ENCODE measurements at regions not wholly inside any gene's neighbourhood (a gene's known extent, or its start where the extent isn't known, plus 50 kb on each side); places are given as distances from the start of the nearest gene placed in this dataset.
"Not testable (repeated sequence)": the region's sequence is repeated elsewhere in the genome, so short reads cannot be mapped to it uniquely, and the experiment has no call there.

DNA sequence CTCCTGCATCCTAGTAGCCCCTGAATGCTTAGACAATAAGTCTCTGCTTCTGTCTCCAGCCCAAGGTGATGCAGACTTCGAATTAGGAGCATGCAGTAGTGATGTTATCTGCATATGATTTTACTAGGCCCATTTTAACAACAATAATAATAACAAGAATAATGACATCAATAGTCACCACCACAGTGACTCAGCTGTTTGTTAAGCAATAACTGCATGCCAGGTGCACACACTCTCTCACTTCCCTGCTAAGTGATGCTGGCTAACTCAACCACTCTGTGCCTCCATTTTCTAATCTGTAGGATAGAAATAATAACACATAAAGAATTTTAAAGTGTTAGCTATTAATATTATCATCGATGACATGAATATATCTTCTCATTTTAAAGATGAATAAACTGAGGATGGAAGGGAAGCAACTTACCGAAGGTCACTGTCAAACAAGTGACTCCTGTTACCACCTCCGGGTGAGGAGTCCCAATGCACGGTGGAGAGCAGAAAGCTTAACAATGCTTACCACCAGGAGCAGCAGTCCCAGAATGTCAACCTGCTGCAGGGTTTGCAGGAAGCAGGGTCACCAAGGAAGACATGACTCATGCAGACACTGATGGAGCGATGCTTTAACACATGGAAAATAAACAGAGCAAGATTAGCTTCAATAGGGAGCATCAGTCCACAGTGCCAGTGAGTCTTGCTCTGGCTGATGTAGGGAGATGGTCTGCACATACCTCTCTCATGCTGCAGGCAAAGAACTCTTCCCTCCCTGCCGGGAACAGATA lies 290.2 kb downstream of the SPATA17 start:
- DNase-seq (ENCODE audit: low spot score) = no peak

DNA sequence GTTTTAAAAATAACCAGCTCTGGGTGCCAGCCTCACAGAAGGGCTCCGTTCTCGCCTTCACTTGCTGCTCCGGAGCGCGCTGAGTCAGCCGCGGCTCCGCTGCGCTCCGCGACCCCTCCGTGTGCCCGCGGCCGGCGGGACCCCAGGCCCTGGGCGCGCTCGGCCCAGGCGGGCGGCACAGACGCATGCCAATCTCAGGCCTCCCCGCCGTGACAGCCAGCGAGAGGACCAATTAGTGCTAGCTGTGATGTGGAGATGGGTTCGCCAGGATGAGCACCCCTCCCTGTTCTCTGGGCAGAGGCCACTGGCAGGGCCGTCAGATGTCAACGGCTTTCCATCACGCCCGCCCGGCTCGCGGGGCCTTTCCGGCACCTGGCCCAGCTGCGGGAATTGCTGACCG lies 293.8 kb downstream of the SPATA17 start:
- no peak for DNase-seq (ENCODE audit: low spot score)

DNA sequence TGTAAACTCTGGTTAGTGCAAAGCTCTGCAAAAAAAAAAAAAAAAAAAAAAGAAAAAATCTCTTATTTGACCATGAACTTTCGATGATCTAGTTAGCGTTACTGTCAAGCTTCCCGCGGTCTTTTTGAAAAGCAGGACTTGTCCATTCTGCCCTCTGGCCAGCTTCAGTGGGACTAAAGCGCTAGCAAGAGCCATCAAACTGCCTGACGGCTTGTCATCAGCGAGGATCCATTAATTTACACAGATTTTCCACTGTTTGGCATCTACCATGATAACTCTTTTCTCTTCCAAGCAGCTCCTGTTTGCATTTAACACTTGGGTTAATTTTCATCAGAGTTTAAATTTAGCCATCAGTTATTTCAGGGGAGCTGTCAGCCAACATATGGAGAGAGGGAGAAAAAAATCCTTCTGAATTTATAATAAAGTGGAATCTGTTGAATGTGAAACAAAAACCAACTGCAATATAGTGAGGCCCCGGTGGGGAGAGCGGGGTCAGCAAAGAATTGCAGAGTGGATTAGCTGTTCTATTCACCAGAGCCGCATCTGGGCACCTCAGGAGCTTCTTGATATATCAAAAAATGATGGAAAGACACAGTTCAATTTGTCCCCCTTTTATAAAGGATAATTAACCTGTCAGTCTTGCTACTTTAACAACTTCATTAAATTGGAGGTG lies 298.2 kb downstream of the SPATA17 start:
- DNase-seq (ENCODE audit: low spot score) = no peak

DNA sequence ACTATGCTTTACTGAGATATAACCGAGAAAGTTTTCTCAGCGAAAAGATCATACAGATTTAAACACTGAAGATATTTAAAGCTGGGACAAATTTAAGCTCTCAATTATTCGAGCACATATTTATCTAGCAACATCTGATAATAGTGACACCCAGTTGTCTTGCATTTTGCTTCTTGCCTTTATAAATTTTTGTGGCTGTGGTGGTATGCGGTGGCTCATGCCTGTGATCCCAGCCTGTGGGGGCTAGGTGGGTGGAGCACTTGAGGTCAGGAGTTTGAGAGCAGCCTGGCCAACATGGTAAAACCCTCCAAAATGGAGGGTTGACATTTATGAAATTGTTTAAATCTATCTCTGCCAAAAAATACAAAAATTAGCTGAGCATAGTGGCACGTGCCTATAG lies 312.2 kb downstream of the SPATA17 start:
- DNase-seq (ENCODE audit: low spot score) = no peak

DNA sequence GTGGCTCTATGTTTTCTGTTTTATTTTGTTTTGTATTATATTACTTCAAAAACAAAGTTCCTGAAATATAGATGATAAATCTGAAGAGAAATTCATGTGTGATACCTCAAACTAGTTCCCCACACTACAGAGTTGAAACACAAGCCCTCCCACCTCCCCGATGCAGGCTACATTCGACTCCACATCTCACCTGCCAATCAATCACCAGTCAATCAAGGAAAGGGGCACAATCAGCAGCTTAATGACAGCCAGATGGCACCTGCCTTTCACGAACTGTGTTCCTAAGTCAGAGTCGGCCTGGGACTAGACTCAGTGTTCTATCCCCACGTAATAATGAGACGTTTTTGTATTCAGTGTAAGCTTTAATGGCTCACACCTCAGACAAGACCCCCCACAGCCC lies 313.4 kb downstream of the SPATA17 start:
- no peak for DNase-seq (ENCODE audit: low spot score)

DNA sequence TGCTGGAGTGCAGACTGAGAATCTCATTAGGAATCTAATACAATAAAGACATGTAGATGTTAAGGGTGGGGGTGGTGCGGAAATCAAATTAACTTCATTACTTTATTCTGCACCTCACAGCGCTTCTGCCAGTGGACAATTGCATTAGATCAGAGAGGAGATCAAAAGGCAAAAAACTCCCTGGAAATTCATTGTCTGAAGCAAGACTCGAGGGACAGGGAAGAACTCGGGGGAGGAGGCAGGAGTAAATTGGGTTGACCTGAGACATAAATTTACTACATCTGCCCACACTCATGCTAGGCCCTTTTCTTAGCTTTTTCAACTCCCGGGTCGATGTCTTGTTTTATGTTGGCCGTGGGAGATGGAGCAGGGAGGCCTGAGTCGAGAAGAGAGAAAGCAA lies 315.4 kb downstream of the SPATA17 start:
- no peak for DNase-seq (ENCODE audit: low spot score)

DNA sequence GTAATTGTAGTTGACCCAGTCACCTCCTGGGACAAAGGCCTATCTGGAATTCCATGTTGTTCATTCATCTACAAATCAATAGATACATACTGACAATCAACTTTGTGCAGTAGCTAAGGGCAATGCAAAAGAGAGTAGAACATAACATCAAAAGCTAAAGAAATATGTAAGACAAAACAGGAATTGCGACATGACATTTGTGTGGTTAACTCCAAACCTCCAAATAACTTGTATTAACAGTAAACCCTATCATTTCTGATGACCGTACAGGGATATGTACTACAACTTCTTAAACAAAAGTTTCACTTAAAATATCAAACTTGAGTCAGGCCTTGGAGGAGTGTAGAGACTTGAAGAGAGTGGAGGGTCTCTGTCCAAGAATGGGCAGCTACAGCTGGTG lies 317.6 kb downstream of the SPATA17 start:
- no peak for DNase-seq (ENCODE audit: low spot score)

DNA sequence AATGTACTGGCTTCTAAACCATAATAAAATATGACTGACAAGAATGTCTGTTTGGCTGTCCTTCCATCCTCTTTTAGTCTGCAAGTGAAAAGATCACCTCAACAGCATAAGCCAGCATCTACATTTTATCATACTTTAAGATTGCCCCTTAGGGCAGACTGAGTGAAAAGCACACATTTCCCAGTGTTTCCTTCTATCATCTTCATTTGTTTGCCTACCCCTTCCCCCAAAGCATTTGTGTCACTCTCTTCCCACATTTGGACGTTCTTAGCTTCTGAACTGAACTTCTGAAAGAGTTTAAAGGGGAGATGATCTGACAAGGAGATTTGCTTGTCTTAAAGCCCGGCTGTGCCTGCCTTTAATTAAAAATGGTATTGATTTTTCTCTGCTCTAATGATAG lies 322.2 kb downstream of the SPATA17 start:
- no peak for DNase-seq (ENCODE audit: low spot score)

DNA sequence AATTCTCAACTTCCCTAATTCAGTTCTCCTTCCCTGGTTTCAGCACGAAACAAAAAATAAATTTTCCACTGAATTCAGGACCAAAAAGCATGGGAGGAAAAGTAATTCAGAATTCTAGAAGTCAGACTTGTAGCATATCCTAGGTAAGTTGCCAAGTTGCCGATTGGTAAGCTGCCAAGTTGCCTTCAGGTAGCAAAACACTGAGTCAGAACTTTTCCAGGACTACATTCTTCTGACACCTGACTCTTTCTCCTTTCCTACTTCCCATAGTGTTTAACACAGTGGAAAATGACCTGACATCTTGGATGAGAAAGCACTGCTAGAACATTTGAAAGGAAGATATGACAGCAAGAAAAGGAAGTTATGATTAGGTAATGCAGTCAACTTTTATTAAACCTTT lies 322.8 kb downstream of the SPATA17 start:
- DNase-seq (ENCODE audit: low spot score) = no peak

DNA sequence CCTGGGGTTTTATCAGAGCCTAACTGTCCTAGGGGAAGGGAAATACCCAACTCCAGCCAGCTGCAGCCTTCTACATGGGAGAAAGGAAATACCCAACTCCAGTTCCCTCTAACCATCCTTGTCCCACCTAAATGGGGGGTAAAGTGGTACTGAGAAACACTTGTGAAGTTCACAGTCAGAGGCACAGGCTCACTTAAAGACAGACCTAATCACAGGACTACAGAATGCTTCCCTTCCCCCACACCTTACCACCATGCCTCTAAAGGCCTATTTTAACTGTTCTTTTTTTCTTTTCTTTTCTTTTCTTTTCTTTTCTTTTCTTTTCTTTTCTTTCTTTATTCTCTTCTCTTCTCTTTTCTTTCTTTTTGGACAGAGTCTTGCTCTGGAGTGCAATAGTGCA lies 324.6 kb downstream of the SPATA17 start:
- DNase-seq (ENCODE audit: low spot score) = no peak

DNA sequence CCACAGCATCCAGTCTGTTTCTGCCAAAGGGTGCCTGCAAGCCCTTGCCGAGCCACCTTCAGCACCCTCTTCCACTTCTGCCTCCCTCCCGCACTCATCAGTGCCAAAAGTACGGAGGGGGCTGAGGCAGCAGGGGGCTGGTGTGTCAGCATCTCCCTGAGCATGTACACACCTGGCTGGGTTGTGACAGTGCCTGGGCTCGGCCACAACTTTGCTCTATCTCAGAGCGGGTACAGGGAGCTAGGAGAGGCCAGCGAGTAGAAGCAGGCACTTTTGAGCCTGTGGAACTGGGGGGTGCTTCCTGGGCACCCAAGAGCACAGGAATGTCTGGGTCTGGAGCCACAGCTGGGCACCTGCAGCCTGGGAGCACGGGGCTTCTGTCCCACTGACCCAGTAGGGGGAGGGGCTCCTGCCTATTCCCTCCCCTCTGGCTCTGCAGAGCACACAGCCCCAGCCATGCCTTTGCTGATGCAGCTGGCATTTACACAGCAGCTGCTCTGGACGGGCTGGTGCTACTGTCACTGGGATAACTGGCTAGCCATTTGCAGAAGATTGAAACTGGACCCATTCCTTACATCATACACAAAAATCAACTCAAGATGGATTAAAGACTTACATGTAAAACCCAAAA lies 319.8 kb upstream of the RRP15 start:
- no peak for DNase-seq (ENCODE audit: low spot score)

DNA sequence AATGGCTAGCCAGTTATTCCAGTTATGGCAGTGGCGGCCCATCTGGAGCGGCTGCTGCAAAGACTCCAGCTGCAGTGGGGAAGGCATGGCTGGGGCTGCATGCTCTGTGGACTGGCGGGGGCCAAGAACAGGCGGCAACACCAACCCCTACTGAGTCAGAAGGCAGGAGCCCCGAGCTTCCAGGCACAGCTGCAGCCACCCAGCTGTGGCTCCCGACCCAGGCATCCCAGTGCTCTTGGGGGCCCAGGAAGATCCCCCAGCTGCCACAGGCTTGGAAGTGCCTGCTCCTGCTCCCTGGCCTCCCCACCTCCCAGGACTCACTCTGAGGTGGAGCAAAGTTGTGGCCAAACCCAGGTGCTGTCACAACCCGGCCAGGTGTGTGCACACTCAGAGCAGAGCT lies 317.0 kb upstream of the RRP15 start:
- no peak for DNase-seq (ENCODE audit: low spot score)

DNA sequence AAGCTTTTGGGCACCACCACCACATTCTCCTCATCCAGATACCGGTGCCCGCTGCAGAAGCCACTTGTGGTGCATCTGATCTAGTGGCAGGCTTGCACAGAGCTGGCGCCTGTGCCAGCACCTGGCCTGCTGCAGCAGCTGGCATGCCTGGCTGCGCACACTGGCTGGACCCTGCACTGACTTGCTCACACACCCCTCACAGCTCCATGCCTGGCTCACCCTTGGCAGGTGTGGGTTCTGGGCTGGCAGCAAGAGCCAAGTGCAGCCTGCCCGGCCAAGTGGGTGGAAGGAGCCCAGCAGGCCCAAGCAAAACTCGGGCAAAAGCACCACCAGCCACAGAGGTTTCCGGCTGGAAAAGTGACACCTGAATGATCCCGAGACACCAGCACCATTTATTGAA lies 315.7 kb upstream of the RRP15 start:
- DNase-seq (ENCODE audit: low spot score) = no peak

DNA sequence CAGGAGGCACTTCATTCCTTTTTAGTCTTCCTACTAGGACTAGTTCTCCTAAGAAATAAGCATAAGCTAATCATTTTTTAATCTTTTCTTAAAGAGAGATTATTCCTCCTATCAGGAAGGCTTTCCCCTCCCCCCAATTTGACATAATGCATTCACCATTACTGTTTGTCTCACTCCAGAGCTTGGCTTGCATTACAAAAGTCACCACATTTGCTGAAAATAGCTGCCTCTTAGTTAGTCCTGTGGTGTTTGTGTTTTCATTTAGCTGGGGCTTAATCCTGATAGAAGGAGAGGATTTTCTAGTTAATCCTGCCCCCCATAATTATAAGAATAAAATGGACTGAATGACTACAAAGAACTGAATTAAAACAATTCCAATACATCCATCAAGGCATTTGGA lies 307.1 kb upstream of the RRP15 start:
- no peak for DNase-seq (ENCODE audit: low spot score)

DNA sequence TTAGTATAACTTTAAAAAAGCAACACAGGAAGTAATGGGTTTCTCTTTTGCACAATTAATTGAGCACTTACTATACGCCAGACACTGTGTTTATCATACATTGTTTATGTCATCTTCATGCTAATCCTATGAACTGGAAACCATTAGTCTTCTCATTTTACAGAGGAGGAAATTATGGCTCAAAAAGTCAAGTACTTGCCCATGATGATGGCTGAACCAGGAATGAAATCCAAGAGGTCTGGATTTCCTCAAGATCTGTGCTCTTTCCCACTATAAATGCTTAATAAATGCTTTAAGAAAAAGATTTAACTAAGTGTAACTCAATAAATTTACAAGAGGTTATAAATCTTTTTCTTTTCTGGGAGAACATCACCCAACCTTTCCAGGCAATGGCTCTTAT lies 303.7 kb upstream of the RRP15 start:
- no peak for DNase-seq (ENCODE audit: low spot score)

DNA sequence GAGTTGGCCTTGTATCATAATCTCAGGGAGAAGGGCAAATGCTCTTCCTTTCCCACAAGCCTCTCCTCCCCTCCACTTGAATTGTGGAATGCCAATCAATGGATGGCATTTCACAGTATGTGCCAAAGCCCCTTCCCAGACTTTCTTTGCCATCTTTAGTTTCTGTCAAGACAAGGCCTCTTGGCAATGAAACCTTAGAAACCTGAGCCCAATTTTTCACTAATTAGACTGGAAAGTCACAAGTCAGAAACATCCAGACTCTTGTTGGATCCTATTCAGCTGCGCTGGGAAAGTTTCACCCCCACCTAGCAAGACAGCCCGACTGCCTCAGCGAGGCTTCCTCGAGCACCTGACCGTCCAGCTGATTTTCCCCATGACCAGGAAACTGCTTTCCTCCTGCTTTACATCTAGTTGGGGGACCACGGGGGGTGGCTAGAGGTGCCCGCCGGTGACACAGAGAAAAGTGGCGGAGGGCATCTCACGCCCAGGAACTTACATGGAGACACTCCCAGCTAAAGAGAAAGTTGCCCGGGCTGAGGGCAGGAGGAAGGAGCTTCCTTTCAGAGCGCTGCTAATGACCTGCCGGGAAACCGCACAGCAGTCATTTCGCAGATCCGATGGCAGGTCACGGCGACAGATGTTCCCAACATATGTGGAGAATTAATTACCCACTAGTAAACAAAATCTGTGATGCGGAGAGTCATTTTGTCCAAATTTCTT lies 302.6 kb upstream of the RRP15 start:
- DNase-seq (ENCODE audit: low spot score) = no peak

DNA sequence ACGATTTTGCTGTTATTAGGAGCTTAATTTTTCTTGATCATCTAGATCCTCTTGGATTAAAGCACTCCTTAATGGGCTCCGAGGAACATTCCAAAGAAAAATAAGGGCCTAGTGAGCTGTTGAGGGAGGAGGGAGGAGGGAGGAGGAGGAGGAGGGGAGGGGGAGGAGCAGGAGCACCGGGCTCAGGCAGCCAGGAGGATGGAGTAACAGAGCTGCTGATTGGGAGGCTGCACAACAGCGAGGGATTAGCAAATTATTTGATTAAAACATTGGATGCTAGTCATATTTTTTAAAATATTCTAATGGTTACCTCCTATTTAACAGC lies 302.1 kb upstream of the RRP15 start:
- no peak for DNase-seq (ENCODE audit: low spot score)

DNA sequence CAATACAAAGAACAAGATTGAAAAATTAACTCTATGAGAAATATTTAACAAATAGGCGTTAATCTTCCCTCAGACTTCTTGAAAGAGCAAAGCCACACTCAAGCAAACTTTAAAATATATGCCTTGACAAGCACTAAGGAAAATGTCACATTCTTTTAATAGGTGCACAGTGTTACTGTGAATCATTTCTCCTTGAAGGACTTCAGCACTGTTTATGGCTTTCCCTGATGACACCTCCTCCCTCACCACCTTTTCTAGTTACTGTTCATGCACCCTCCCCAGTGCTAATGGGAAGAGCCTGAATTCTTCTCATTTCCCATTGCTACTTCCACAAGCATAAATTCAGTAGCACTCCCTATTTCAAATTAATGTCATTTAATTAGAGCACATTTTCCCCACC lies 299.5 kb upstream of the RRP15 start:
- DNase-seq (ENCODE audit: low spot score) = no peak

DNA sequence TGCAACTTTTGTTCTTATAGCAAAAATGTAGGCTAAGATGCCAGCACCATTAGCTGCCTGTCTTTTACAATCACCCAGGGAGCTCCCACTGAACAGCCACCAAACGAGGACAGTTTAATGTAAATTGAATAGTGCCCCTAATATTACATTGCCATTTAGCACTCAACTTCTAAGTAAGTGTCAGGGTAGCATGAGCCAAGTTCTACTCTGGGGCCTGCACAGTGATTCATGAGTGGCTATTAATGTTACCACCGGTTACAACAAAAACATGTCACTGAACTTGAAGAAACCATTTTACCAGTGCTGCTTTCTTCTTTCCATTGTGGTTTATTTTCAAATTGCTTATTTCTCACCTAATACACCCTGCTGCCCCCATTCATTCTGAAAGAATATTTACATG lies 295.6 kb upstream of the RRP15 start:
- no peak for DNase-seq (ENCODE audit: low spot score)

DNA sequence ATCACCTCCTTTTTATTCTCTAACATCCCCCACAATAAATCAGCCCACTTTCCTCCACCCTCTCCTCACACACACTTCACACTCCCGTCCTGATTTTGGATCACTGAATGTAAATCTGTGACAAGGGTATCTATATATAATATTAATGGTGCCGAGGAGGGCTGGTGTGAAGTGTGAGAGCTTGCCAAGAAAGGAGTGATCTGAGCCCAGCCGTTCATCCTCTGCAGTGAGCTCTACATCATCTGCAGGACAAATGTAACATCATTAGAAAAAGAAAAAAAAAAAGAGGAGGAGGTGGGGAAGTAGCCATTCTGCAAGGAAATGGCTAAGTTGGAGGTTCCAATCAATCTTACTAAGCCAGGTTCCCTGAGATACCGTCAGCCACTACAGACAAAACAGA lies 291.7 kb upstream of the RRP15 start:
- no peak for DNase-seq (ENCODE audit: low spot score)

DNA sequence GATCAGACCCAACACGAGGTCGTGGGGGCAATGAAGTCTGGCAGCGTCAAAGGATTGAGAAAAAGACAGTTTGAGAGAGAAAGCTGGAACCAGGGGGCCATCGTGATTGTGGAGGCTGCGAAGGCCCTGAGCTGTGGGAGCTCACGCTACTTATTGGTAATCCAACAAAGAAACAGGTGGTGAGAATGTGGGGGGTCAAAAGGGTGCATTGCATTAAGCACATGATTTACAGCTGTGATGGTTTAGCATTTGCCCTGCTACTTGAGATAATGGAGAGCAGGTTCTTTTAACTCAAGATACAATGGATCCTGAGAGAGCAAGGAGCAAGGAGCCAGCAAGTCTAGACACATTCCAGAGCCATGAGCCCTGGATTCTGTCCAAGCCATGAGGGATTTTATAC lies 276.8 kb upstream of the RRP15 start:
- DNase-seq (ENCODE audit: low spot score) = not testable (repeated sequence)

DNA sequence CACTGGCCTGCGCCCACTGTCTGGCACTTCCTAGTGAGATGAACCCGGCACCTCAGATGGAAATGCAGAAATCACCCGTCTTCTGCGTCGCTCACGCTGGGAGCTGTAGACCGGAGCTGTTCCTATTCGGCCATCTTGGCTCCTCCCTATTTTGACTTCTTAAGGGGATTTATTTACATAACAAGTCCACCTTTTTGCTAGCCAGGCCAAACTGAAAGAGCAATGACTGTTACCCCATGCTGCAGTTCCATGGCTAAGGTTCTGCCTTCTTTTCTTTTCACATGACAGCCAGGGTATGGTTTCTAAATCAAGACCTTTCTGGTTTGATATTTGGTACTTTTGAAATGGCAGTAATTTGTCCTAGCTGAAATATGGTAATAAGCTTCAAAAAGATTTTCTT lies 270.0 kb upstream of the RRP15 start:
- DNase-seq (ENCODE audit: low spot score) = not testable (repeated sequence)

DNA sequence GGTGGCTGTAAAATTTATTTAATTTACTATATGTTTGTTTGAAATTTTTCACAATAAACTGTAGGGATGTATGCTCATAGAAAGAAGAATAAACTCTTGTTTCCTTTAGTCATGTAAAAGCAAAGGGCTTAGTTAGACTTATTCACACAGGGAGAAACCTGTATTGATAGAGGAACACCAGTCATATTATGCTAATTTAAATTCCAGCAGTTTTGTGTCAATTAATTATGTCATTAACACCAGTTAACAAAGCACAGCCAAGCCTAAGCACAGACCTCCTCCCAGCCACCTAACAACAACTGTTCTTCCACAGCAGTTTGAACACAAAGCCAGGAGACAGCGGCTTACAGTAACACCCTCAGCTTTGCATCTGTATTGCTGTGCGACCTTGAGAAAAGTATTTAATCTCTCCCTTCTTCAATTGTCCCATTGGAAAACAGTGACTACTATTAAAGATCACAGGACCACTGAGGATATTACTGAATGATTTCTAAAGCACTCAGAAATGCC lies 260.8 kb upstream of the RRP15 start:
- DNase-seq (ENCODE audit: low spot score) = no peak
